OCI-LY7 (cell line): ENCODE measurements at regions not wholly inside any gene's neighbourhood (a gene's known extent, or its start where the extent isn't known, plus 50 kb on each side); places are given as distances from the start of the nearest gene placed in this dataset.

Experiments used
- BruUV-seq: library from RNA; stranded (reverse); fragments of 400-500 nt; replicated peaks from 2 replicates; lab custom pipeline; 2021; lab: Mats Ljungman, UMichigan
- CTCF ChIA-PET: fragments of 300-600 bp; sonication (Branson Sonifier 250); formaldehyde crosslinking; loops from one replicate; lab custom pipeline; 2022; ENCODE audit warnings: antibody characterized with exemption; ENCODE audit not compliant: unreplicated experiment; lab: Charles Lee
- POLR2A ChIA-PET: fragments of 300-600 bp; sonication (Branson Sonifier 250); formaldehyde crosslinking; loops from one replicate; lab custom pipeline; 2022; ENCODE audit warnings: antibody characterized with exemption; lab: Charles Lee
- DNase-seq: peaks from one replicate; pipeline ENCODE4 v3.0.0-alpha.2; 2015; ENCODE audit warnings: low spot score
- H2AFZ ChIP-seq: fragments of 200-600 bp; sonication (generic), shearing (Covaris generic); 2 replicates; pipeline ENCODE4 v1.6.1; 2014; ENCODE audit warnings: mild to moderate bottlenecking, antibody characterized with exemption, low read length, moderate library complexity
- H3K27ac ChIP-seq: fragments of 200-600 bp; sonication (generic); 2 replicates; pipeline ENCODE4 v1.5.1; 2014; ENCODE audit warnings: mixed run types, low read depth, mild to moderate bottlenecking, moderate library complexity, low read length, inconsistent platforms; ENCODE audit not compliant: poor library complexity, severe bottlenecking
- H3K36me3 ChIP-seq: fragments of 200-600 bp; sonication (generic); 2 replicates; pipeline ENCODE4 v1.6.1; 2014; ENCODE audit warnings: mild to moderate bottlenecking, antibody characterized with exemption, low read length, moderate library complexity, mixed read lengths; ENCODE audit not compliant: insufficient read depth
- H3K4me1 ChIP-seq: fragments of 200-600 bp; sonication (generic); 2 replicates; pipeline ENCODE4 v1.5.1; 2014; ENCODE audit warnings: mild to moderate bottlenecking, low read length; ENCODE audit not compliant: insufficient read depth, poor library complexity, severe bottlenecking
- H3K4me2 ChIP-seq: fragments of 200-600 bp; sonication (generic); 2 replicates; pipeline ENCODE4 v1.6.1; 2014; ENCODE audit warnings: mild to moderate bottlenecking, low read length
- H3K4me3 ChIP-seq: fragments of 200-600 bp; sonication (generic); 2 replicates; pipeline ENCODE4 v1.5.1; 2014; ENCODE audit warnings: mild to moderate bottlenecking, low read depth, low read length; ENCODE audit not compliant: poor library complexity, severe bottlenecking
- H3K79me2 ChIP-seq: fragments of 200-600 bp; sonication (generic); 2 replicates; pipeline ENCODE4 v1.6.1; 2016; ENCODE audit warnings: low read depth, mild to moderate bottlenecking, low read length, moderate library complexity, mixed read lengths; ENCODE audit not compliant: insufficient read depth
- H3K9me2 ChIP-seq: fragments of 200-600 bp; sonication (generic); 2 replicates; pipeline ENCODE4 v1.6.1; 2016; ENCODE audit warnings: mild to moderate bottlenecking, low read length, mixed read lengths; ENCODE audit not compliant: insufficient read depth
- H3K9me3 ChIP-seq: fragments of 200-600 bp; sonication (generic); 2 replicates; pipeline ENCODE4 v1.6.1; 2014; ENCODE audit warnings: mild to moderate bottlenecking, mixed run types, low read length, mixed read lengths
- H4K20me1 ChIP-seq: fragments of 200-600 bp; sonication (generic); 2 replicates; pipeline ENCODE4 v1.6.1; 2014; ENCODE audit warnings: mild to moderate bottlenecking, antibody characterized with exemption, low read length, moderate library complexity, mixed read lengths; ENCODE audit not compliant: insufficient read depth
- EZH2phosphoT487 ChIP-seq: fragments of 200-600 bp; sonication (generic); IDR thresholded peaks from 2 replicates; pipeline ENCODE4 v1.6.1; 2018; ENCODE audit warnings: low read depth, borderline replicate concordance, mild to moderate bottlenecking, mixed run types, antibody characterized with exemption, low read length, moderate library complexity, mixed read lengths
- intact Hi-C: fragments of 100-400 bp; cut with micrococcal nuclease; formaldehyde crosslinking; loops from one replicate; pipeline ENCODE4 v1.10.0; 2022; ENCODE audit not compliant: unreplicated experiment
- TF ChIP-seq, protein P1 (sequence below): fragments of 200-600 bp; sonication (generic); conservative IDR thresholded peaks from 2 replicates; pipeline ENCODE4 v1.5.1; 2014; ENCODE audit warnings: mild to moderate bottlenecking, antibody characterized with exemption, low read length, moderate library complexity, mixed read lengths

DNA sequence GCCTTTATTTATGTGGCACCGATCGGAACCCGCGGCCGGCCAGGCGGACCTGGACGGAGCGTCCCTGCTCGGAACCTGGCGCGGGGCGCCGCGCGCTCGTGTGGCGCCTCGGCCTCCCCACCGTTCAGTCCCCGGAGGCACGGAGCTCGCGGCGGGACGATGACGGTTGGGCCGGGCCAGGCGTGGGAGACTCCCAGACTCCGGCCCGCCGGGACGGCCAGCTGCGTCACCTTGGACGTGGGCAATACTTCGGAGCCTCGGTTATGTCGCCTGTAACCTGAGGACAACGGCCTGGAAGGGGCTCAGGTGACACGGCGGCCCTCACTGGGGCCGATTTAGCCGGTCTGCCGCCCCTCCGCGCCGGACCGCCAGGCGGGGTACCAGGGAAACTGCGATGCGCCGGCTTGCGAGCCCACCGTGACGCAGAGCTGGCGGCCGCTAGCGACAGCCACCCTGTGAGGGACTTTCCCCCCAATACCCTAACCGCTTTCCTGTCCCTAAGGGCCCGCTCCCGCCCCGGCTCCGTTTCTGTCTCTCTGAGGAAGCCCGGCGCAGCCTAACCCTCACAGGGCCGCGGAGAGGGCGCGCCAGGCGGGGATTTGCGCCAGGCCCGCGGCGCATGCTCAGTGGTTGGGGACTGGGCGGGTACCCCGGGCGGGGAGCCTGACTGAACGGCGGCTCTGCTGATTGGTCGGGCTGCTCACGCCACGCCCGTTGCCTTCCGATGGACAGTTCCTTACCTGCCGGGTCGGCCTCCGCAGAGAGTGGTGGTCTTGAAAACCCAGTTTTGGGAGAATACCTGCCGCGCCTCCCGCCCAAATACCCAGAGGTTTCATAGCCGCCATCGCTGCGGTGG, 109.5 kb upstream of the DOCK9 start:
- ChIA-PET POLR2A (interaction anchor here (0.7 to 1.7 kb wide), 2 partner anchors 38 to 179 kb away, joined by 3 to 4 read pairs; no protein-coding TSS in a partner anchor), CTCF (no interaction called here)
- H3K27ac ChIP-seq: peak overlapping the region; percentile 84
- TF ChIP-seq, protein P1, sequence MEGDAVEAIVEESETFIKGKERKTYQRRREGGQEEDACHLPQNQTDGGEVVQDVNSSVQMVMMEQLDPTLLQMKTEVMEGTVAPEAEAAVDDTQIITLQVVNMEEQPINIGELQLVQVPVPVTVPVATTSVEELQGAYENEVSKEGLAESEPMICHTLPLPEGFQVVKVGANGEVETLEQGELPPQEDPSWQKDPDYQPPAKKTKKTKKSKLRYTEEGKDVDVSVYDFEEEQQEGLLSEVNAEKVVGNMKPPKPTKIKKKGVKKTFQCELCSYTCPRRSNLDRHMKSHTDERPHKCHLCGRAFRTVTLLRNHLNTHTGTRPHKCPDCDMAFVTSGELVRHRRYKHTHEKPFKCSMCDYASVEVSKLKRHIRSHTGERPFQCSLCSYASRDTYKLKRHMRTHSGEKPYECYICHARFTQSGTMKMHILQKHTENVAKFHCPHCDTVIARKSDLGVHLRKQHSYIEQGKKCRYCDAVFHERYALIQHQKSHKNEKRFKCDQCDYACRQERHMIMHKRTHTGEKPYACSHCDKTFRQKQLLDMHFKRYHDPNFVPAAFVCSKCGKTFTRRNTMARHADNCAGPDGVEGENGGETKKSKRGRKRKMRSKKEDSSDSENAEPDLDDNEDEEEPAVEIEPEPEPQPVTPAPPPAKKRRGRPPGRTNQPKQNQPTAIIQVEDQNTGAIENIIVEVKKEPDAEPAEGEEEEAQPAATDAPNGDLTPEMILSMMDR: no peak
- no peak for TF ChIP-seq EZH2phosphoT487
- intact Hi-C loops: loop anchor here (2.0 to 5.0 kb wide), 2 partner anchors 37 to 415 kb away; partner anchors contain the start of gene TM9SF2
- peaks cover 31% of the 10 kb centered on the region for H3K4me1 ChIP-seq
- H3K4me2 ChIP-seq: peak overlapping the region; percentile 95
- no peaks in the 10 kb centered on the region for H3K36me3 ChIP-seq
- H2AFZ ChIP-seq: peak overlapping the region; percentile 97
- no peaks in the 10 kb centered on the region for H3K9me2 ChIP-seq
- DNase-seq: peak; percentile 88
- H4K20me1 ChIP-seq: no peaks in the 10 kb centered on the region
- H3K9me3 ChIP-seq: no peaks in the 10 kb centered on the region
- H3K79me2 ChIP-seq: peaks cover 26% of the 10 kb centered on the region; the same call in 1 of the 2 replicates
- BruUV-seq: no TSS peak
- H3K4me3 ChIP-seq: peak overlapping the region; percentile 82

DNA sequence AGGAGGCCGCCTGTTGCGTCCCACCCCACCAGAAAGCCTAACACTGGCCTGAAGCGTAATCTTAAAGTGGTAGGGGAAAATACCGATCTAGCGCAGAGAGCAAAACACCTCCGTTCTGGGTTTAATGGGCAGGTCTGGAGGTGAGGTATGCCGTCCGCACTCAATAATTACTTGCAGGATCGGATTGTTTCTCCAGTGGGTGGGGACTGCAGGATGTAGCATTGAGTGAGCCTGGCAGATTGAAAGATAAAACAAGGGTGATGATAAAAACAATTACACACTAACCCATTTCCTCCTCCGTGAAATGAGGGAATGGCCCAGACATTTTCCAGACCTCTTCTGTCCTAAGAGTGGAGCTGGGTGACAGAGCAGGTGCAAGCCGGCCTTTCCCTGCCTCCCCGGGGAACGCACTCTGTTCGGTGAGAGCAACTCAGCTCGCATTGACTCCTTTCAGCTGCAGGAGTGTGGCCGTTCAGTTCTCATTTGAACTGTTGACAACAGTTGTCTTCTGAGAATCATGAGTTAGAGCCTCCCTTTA, 110.2 kb upstream of the DOCK9 start:
- CTCF ChIA-PET: interaction anchor here (0.8 kb wide), 1 partner anchor 210 kb away, joined by 3 read pairs; no protein-coding TSS in a partner anchor
- Histone ChIP-seq H3K36me3 (no peaks in the 10 kb centered on the region), H3K79me2 (peaks cover 20% of the 10 kb centered on the region; the same call in 1 of the 2 replicates), H3K27ac (peak overlapping the region; percentile 84), H4K20me1 (no peaks in the 10 kb centered on the region), H3K4me3 (peak overlapping the region; percentile 82), H2AFZ (peak overlapping the region; percentile 97), H3K4me2 (peak overlapping the region; percentile 95), H3K9me3 (no peaks in the 10 kb centered on the region), H3K4me1 (peaks cover 31% of the 10 kb centered on the region), H3K9me2 (no peaks in the 10 kb centered on the region)
- POLR2A ChIA-PET: interaction anchor here (0.7 to 1.7 kb wide), 4 partner anchors 11 to 178 kb away, joined by 3 to 7 read pairs (median 4); no protein-coding TSS in a partner anchor
- TSS peak; percentile 89 for BruUV-seq
- peak; percentile 35 for DNase-seq
- intact Hi-C loops: loop anchor here (2.0 to 5.0 kb wide), 2 partner anchors 37 to 414 kb away; partner anchors contain the start of gene TM9SF2
- no peak for TF ChIP-seq EZH2phosphoT487
- TF ChIP-seq, protein P1: no peak
